Loucy (cell line): ENCODE measurements at regions not wholly inside any gene's neighbourhood (a gene's known extent, or its start where the extent isn't known, plus 50 kb on each side); places are given as distances from the start of the nearest gene placed in this dataset.
"Not testable (repeated sequence)": the region's sequence is repeated elsewhere in the genome, so short reads cannot be mapped to it uniquely, and the experiment has no call there.

ENCODE experiments used
- H2AFZ ChIP-seq: fragments of 200-600 bp; sonication (generic); 2 replicates; pipeline ENCODE4 v1.6.0; 2016; ENCODE audit warnings: antibody characterized with exemption, mild to moderate bottlenecking, low read length, moderate library complexity
- H3F3A ChIP-seq: fragments of 200-600 bp; 2 replicates; pipeline ENCODE4 v1.6.0; 2016; ENCODE audit warnings: antibody characterized with exemption, low read depth, mild to moderate bottlenecking
- H3K27me3 ChIP-seq: fragments of 200-600 bp; sonication (generic); 2 replicates; pipeline ENCODE4 v1.6.1; 2014; ENCODE audit warnings: low read length, mild to moderate bottlenecking; ENCODE audit not compliant: insufficient read depth, poor library complexity, severe bottlenecking
- H3K36me3 ChIP-seq: fragments of 200-600 bp; sonication (generic); 2 replicates; pipeline ENCODE4 v1.6.1; 2016; ENCODE audit warnings: low read length; ENCODE audit not compliant: insufficient read depth
- H3K4me1 ChIP-seq: fragments of 200-600 bp; sonication (generic); 2 replicates; pipeline ENCODE4 v1.5.1; 2014; ENCODE audit warnings: low read length, mild to moderate bottlenecking; ENCODE audit not compliant: insufficient read depth, poor library complexity, severe bottlenecking
- H3K4me2 ChIP-seq: fragments of 200-600 bp; sonication (generic); 2 replicates; pipeline ENCODE4 v1.6.0; 2014; ENCODE audit warnings: antibody characterized with exemption, low read length, low read depth, mild to moderate bottlenecking; ENCODE audit not compliant: poor library complexity, severe bottlenecking
- H3K4me3 ChIP-seq: fragments of 200-600 bp; sonication (generic); 2 replicates; pipeline ENCODE4 v1.5.1; 2014; ENCODE audit warnings: low read length, mild to moderate bottlenecking, mixed read lengths; ENCODE audit not compliant: poor library complexity, severe bottlenecking
- H3K79me2 ChIP-seq: fragments of 200-600 bp; sonication (generic); 2 replicates; pipeline ENCODE4 v1.6.1; 2014; ENCODE audit warnings: low read length; ENCODE audit not compliant: insufficient read depth
- H3K9ac ChIP-seq: fragments of 200-600 bp; sonication (generic); 2 replicates; pipeline ENCODE4 v1.6.0; 2014; ENCODE audit warnings: mild to moderate bottlenecking, low read depth, low read length, moderate library complexity; ENCODE audit not compliant: poor library complexity, severe bottlenecking
- H3K9me2 ChIP-seq: fragments of 200-600 bp; sonication (generic); replicated peaks from 2 replicates; pipeline ENCODE4 v1.6.1; 2016; ENCODE audit warnings: low read depth, low read length, mixed read lengths
- H3K9me3 ChIP-seq: fragments of 200-600 bp; sonication (generic); 2 replicates; pipeline ENCODE4 v1.6.1; 2014; ENCODE audit warnings: mild to moderate bottlenecking, antibody characterized with exemption, low read length, low read depth; ENCODE audit not compliant: insufficient read depth
- H4K20me1 ChIP-seq: fragments of 200-600 bp; sonication (generic); 2 replicates; pipeline ENCODE4 v1.6.0; 2014; ENCODE audit warnings: antibody characterized with exemption, low read length, mild to moderate bottlenecking; ENCODE audit not compliant: insufficient read depth, poor library complexity, severe bottlenecking
- EZH2phosphoT487 ChIP-seq: fragments of 200-600 bp; IDR thresholded peaks from 2 replicates; pipeline ENCODE4 v1.6.1; 2018; ENCODE audit warnings: antibody characterized with exemption, mild to moderate bottlenecking, moderate library complexity, borderline replicate concordance
- TF ChIP-seq, protein P1 (sequence below): fragments of 200-600 bp; sonication (generic); conservative IDR thresholded peaks from 2 replicates; pipeline ENCODE4 v1.5.1; 2014; ENCODE audit warnings: mild to moderate bottlenecking, antibody characterized with exemption, low read length

- Histone ChIP-seq H3F3A (no peaks in the 10 kb centered on the region), H3K27me3 (no peaks in the 10 kb centered on the region), H3K9me3 (no peaks in the 10 kb centered on the region), H3K79me2 (no peaks in the 10 kb centered on the region), H3K36me3 (no peaks in the 10 kb centered on the region), H3K9me2 (no peaks in the 10 kb centered on the region), H3K4me2 (no peak overlapping the region), H3K4me1 (no peaks in the 10 kb centered on the region), H4K20me1 (no peaks in the 10 kb centered on the region), H3K9ac (no peak overlapping the region), H2AFZ (0 out of 2 replicates have a peak overlapping the region, but pooled peaks have one; percentile 22), H3K4me3 (no peak overlapping the region)
- no peak for TF ChIP-seq EZH2phosphoT487
- TF ChIP-seq, protein P1, sequence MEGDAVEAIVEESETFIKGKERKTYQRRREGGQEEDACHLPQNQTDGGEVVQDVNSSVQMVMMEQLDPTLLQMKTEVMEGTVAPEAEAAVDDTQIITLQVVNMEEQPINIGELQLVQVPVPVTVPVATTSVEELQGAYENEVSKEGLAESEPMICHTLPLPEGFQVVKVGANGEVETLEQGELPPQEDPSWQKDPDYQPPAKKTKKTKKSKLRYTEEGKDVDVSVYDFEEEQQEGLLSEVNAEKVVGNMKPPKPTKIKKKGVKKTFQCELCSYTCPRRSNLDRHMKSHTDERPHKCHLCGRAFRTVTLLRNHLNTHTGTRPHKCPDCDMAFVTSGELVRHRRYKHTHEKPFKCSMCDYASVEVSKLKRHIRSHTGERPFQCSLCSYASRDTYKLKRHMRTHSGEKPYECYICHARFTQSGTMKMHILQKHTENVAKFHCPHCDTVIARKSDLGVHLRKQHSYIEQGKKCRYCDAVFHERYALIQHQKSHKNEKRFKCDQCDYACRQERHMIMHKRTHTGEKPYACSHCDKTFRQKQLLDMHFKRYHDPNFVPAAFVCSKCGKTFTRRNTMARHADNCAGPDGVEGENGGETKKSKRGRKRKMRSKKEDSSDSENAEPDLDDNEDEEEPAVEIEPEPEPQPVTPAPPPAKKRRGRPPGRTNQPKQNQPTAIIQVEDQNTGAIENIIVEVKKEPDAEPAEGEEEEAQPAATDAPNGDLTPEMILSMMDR: no peak
Measured at GRCh38 chr4:64807821-64808220, 398.6 kb upstream of the TECRL start.

GRCh38 chr4:64799751-64800150 lies 390.5 kb upstream of the TECRL start:
- no peaks in the 10 kb centered on the region for H3K27me3 ChIP-seq
- no peaks in the 10 kb centered on the region for H3K36me3 ChIP-seq
- no peaks in the 10 kb centered on the region for H3K79me2 ChIP-seq
- H2AFZ ChIP-seq: peak overlapping the region; percentile 69
- no peaks in the 10 kb centered on the region for H3K4me1 ChIP-seq
- TF ChIP-seq, protein P1: no peak
- TF ChIP-seq EZH2phosphoT487: no peak
- H3K9ac ChIP-seq: no peak overlapping the region
- no peak overlapping the region for H3K4me2 ChIP-seq
- H3K9me2 ChIP-seq: no peaks in the 10 kb centered on the region
- 0 out of 2 replicates have a peak, but pooled peaks cover 3% of the 10 kb centered on the region for H3K9me3 ChIP-seq
- no peaks in the 10 kb centered on the region for H4K20me1 ChIP-seq
- no peak overlapping the region for H3K4me3 ChIP-seq
- H3F3A ChIP-seq: no peaks in the 10 kb centered on the region

DNA sequence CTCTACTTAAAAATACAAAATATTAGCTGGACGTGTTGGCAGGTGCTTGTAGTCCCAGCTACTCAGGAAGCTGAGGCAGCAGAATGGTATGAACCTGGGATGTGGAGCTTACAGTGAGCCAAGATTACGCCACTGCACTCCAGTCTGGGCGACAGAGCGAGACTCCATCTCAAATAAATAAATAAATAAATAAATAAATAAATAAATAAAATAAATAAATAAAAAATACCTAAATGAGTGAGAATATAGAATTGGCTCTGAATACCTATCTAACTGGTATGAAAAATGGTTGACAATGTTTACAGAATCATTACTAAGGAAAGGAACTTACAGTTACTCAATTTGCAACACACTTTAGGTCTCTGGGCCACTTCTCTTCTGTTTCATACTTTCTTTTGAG lies 389.6 kb upstream of the TECRL start:
- not testable (repeated sequence) for H3K27me3 ChIP-seq, H3K9me2 ChIP-seq, H2AFZ ChIP-seq, H3K9me3 ChIP-seq, H3K9ac ChIP-seq, H3K36me3 ChIP-seq, H3K79me2 ChIP-seq, H4K20me1 ChIP-seq, H3K4me3 ChIP-seq, H3K4me1 ChIP-seq, H3K4me2 ChIP-seq, H3F3A ChIP-seq

GRCh38 chr4:64796581-64796980 lies 387.3 kb upstream of the TECRL start:
- no peaks in the 10 kb centered on the region for H3K79me2 ChIP-seq
- no peaks in the 10 kb centered on the region for H4K20me1 ChIP-seq
- no peaks in the 10 kb centered on the region for H3K4me1 ChIP-seq
- no peaks in the 10 kb centered on the region for H3K9me2 ChIP-seq
- no peaks in the 10 kb centered on the region for H3K27me3 ChIP-seq
- H3K4me3 ChIP-seq: no peak overlapping the region
- H3K4me2 ChIP-seq: no peak overlapping the region
- no peak overlapping the region for H3K9ac ChIP-seq
- no peaks in the 10 kb centered on the region for H3K36me3 ChIP-seq
- 0 out of 2 replicates have a peak, but pooled peaks cover under 1% of the 10 kb centered on the region for H3K9me3 ChIP-seq
- no peak for TF ChIP-seq EZH2phosphoT487
- TF ChIP-seq, protein P1: no peak
- H2AFZ ChIP-seq: no peak overlapping the region
- H3F3A ChIP-seq: no peaks in the 10 kb centered on the region
